ENCODE measurements at regions not wholly inside any gene's neighbourhood (a gene's known extent, or its start where the extent isn't known, plus 50 kb on each side); places are given as distances from the start of the nearest gene placed in this dataset.

DNA sequence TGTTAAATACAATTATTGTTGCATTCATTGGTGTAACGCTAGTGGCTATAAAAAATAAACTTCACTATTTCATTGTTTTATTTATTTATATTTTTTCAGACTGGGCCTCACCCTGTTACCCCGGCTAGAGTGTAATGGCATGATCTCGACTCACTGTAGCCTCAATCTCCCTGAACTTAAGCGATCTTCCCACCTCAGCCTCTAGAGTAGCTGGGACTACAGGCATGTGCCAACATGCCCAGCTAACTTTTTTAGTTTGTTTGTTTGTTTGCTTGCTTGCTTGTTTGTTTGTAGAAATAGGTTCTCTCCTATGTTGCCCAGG is 387.4 kb upstream of the PTBP2 start:
- CTCF ChIA-PET, result no interaction called here
- H3K27ac Mint-ChIP-seq, result no peak overlapping the region

DNA sequence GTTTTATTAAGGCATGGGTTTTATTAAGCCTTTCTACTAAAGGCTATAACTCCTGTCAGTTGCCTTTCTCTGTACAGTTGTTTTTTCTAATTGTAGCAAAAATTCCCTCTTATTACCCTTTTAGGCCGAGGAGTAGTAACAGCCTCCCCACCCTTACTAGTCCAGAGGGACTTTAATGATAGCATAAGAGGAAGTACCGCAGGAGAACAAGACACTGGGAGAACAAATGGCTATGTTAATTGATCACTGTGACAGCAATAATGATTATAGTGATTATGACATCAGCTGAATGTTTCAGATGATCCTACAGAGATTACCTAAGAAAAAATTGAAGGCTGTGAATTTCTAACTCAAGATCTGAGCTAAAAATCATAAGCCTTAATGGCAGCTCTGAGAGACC is 383.0 kb upstream of the PTBP2 start:
- no peaks in the 10 kb centered on the region for H3K4me1 Mint-ChIP-seq (ENCODE audit: low read depth)
- no peak for DNase-seq
- H3K9me3 Mint-ChIP-seq, result peaks cover 2% of the 10 kb centered on the region
- no peaks in the 10 kb centered on the region for H3K36me3 Mint-ChIP-seq (ENCODE audit: low read depth)
- intact Hi-C loops (cut with micrococcal nuclease), result no loop called here
- H3K27me3 Mint-ChIP-seq (ENCODE audit: low read depth), result no peaks in the 10 kb centered on the region
- no peak overlapping the region for H3K27ac Mint-ChIP-seq
- H3K4me3 Mint-ChIP-seq, result no peak overlapping the region
- CTCF ChIA-PET, result no interaction called here

More for the DNA sequence above, 387.4 kb upstream of the PTBP2 start:
- intact Hi-C loops (cut with micrococcal nuclease), result no loop called here
- no peaks in the 10 kb centered on the region for H3K36me3 Mint-ChIP-seq (ENCODE audit: low read depth)
- peaks cover 2% of the 10 kb centered on the region for H3K9me3 Mint-ChIP-seq
- no peak for DNase-seq
- no peaks in the 10 kb centered on the region for H3K4me1 Mint-ChIP-seq (ENCODE audit: low read depth)
- no peak overlapping the region for H3K4me3 Mint-ChIP-seq
- H3K27me3 Mint-ChIP-seq (ENCODE audit: low read depth), result no peaks in the 10 kb centered on the region

DNA sequence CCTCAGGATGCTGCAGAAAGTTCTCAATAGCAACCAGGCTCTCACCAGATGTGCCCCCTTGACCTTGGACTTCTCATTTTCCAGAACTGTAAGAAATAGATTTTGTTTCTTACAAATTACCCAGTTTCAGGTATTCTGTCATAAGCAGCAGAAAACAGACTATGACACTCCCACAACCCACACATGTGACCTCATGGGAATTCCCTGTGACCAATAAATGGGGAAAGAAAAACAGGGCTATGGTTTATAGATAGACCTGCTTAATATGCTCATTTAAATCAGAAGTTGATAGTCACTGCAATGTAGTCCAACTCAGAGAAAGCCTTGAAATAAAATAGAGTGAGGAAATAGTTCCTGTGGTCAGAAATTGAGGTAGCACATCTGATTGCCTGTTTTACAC is 380.9 kb upstream of the PTBP2 start:
- intact Hi-C loops (cut with micrococcal nuclease), result no loop called here
- Mint-ChIP-seq H3K4me1 (ENCODE audit: low read depth) (no peaks in the 10 kb centered on the region), H3K36me3 (ENCODE audit: low read depth) (no peaks in the 10 kb centered on the region), H3K9me3 (peaks cover 8% of the 10 kb centered on the region), H3K4me3 (no peak overlapping the region), H3K27ac (no peak overlapping the region), H3K27me3 (ENCODE audit: low read depth) (no peaks in the 10 kb centered on the region)
- CTCF ChIA-PET, result no interaction called here
- DNase-seq, result no peak

DNA sequence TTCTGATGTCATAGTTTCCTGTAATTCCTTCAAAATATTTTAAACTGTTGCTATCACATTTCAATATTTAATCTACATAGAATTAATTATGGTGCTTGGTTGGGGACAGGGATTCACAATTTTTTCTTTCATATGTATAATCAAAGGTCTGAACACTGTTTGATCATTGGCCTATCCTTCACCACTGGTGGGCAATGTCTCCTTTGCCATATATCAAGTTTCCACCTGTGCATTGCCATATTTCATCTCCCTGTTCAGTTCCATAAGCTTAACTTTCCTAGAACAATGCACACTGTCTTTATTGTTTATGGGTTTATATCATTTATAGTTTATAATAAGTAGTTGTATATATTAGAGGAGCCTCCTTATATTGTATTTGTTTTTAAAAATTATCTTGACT is 374.9 kb upstream of the PTBP2 start:
- Mint-ChIP-seq H3K4me3 (no peak overlapping the region), H3K36me3 (ENCODE audit: low read depth) (no peaks in the 10 kb centered on the region), H3K4me1 (ENCODE audit: low read depth) (no peaks in the 10 kb centered on the region), H3K27me3 (ENCODE audit: low read depth) (no peaks in the 10 kb centered on the region), H3K9me3 (peaks cover 6% of the 10 kb centered on the region), H3K27ac (no peak overlapping the region)
- intact Hi-C loops (cut with micrococcal nuclease), result no loop called here
- DNase-seq, result no peak
- CTCF ChIA-PET, result interaction anchor here (0.7 kb wide), 1 partner anchor 1677 kb away, joined by 3 read pairs; no protein-coding TSS in a partner anchor

GRCh38 chr1:96349896-96350295 is 371.7 kb upstream of the PTBP2 start:
- H3K4me1 Mint-ChIP-seq (ENCODE audit: low read depth), result no peaks in the 10 kb centered on the region
- intact Hi-C loops (cut with micrococcal nuclease), result no loop called here
- H3K9me3 Mint-ChIP-seq, result peaks cover 2% of the 10 kb centered on the region
- no peak overlapping the region for H3K4me3 Mint-ChIP-seq
- CTCF ChIA-PET, result no interaction called here
- no peak overlapping the region for H3K27ac Mint-ChIP-seq
- H3K27me3 Mint-ChIP-seq (ENCODE audit: low read depth), result no peaks in the 10 kb centered on the region
- DNase-seq, result no peak
- H3K36me3 Mint-ChIP-seq (ENCODE audit: low read depth), result no peaks in the 10 kb centered on the region

- no peak overlapping the region for H3K4me3 Mint-ChIP-seq
- DNase-seq, result no peak
These were observed 368.9 kb upstream of the PTBP2 start for GRCh38 chr1:96352733-96353132.

DNA sequence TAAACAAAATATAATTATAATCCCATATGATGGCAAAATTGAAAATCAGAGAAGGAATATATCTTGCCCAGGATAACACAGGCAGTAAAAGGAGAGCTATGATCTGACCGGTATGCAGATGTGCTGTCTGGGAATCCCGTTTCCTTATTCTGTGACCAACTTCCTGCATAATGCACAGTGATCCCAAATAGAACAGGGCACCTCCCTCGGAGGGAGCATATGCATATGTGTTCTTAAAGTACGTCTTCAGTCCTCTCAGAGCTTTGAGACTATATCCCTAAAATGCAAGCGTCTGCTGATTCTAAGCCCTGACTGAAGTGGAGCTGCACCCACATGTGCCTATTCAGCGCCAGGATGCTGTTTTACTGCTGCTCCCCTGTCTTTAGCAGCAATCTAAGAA is 366.1 kb upstream of the PTBP2 start:
- CTCF ChIA-PET, result no interaction called here
- Mint-ChIP-seq H3K27me3 (ENCODE audit: low read depth) (no peaks in the 10 kb centered on the region), H3K9me3 (peaks cover 1% of the 10 kb centered on the region), H3K27ac (no peak overlapping the region), H3K4me3 (no peak overlapping the region), H3K4me1 (ENCODE audit: low read depth) (no peaks in the 10 kb centered on the region), H3K36me3 (ENCODE audit: low read depth) (no peaks in the 10 kb centered on the region)
- intact Hi-C loops (cut with micrococcal nuclease), result no loop called here
- DNase-seq, result no peak

More at GRCh38 chr1:96352733-96353132, 368.9 kb upstream of the PTBP2 start:
- Mint-ChIP-seq H3K36me3 (ENCODE audit: low read depth) (no peaks in the 10 kb centered on the region), H3K27ac (no peak overlapping the region), H3K27me3 (ENCODE audit: low read depth) (no peaks in the 10 kb centered on the region), H3K4me1 (ENCODE audit: low read depth) (no peaks in the 10 kb centered on the region), H3K9me3 (peaks cover 1% of the 10 kb centered on the region)
- CTCF ChIA-PET, result no interaction called here
- intact Hi-C loops (cut with micrococcal nuclease), result no loop called here

DNA sequence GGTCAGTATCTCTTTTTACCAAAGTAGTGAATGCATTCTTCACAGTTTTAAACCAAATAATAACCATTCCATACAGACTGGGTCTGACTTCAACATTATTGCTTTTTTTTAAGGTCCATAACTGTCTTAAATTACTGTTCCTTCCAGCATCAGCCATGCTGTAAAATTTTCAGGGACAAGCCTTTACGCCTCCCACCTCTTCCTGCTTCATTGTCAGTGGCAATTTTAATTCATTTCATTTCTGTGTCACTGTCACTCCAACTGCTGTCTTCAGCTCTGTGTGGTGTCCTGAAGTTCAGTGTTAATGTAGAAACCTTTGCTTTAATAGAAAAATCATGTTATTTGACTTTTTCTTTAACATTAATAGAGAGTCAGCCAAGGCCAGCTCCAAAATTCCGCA is 365.6 kb upstream of the PTBP2 start:
- Mint-ChIP-seq H3K4me1 (ENCODE audit: low read depth) (no peaks in the 10 kb centered on the region), H3K36me3 (ENCODE audit: low read depth) (no peaks in the 10 kb centered on the region), H3K9me3 (peaks cover 1% of the 10 kb centered on the region), H3K4me3 (no peak overlapping the region), H3K27me3 (ENCODE audit: low read depth) (no peaks in the 10 kb centered on the region), H3K27ac (no peak overlapping the region)
- no peak for DNase-seq
- intact Hi-C loops (cut with micrococcal nuclease), result no loop called here
- CTCF ChIA-PET, result no interaction called here

DNA sequence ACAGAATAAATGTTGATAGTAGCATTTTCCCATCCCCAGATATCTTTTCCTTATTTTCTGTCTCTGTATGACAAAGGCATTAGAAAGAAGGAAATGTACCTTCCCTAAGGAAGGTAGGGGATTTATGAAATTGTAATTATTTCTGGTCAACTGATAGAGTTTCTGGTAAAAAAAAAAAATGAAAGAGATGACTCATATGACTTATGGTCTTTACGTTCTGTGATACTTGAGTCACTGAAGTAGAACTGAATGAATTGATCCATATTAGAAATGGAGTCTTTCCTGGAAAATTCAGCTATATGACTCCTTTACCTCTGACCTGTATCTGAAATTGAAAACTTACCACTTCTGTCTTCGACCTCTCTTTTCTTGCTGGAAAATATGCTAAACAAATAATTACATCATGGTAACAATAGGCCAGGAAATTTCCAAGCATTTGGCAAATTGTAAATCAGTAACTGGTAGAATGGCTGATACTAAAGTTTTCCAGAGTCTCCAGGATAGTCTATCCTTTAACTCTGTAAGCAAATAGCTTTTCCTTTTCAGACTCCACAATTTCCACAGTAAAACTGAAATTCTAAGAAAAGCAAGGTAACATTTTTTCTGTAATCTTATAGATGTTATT is 364.3 kb upstream of the PTBP2 start:
- no peak for DNase-seq
- CTCF ChIA-PET, result no interaction called here
- H3K4me1 Mint-ChIP-seq (ENCODE audit: low read depth), result no peaks in the 10 kb centered on the region
- no peak overlapping the region for H3K4me3 Mint-ChIP-seq
- H3K27ac Mint-ChIP-seq, result no peak overlapping the region
- peaks cover 4% of the 10 kb centered on the region for H3K9me3 Mint-ChIP-seq
- H3K27me3 Mint-ChIP-seq (ENCODE audit: low read depth), result no peaks in the 10 kb centered on the region
- intact Hi-C loops (cut with micrococcal nuclease), result no loop called here
- no peaks in the 10 kb centered on the region for H3K36me3 Mint-ChIP-seq (ENCODE audit: low read depth)

DNA sequence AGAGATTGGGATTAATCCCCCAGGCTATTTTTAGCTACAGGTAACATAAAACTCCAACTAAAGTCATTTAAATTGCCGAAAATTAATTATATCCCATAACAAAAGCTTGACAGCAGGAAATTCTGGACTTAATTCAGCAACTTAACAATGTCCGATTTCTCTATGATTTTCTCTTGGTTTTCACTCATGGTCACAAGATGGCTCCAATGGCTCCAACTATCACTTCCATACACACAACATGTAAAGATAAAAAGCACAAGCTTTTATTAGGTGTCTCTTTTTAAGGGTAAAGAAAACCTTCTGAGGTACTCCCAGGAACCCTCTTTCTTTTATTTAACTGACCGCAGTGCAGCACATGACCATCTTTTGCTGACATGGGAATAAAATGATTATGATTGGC is 363.5 kb upstream of the PTBP2 start:
- intact Hi-C loops (cut with micrococcal nuclease), result no loop called here
- no peak overlapping the region for H3K27ac Mint-ChIP-seq
- no peaks in the 10 kb centered on the region for H3K36me3 Mint-ChIP-seq (ENCODE audit: low read depth)

DNA sequence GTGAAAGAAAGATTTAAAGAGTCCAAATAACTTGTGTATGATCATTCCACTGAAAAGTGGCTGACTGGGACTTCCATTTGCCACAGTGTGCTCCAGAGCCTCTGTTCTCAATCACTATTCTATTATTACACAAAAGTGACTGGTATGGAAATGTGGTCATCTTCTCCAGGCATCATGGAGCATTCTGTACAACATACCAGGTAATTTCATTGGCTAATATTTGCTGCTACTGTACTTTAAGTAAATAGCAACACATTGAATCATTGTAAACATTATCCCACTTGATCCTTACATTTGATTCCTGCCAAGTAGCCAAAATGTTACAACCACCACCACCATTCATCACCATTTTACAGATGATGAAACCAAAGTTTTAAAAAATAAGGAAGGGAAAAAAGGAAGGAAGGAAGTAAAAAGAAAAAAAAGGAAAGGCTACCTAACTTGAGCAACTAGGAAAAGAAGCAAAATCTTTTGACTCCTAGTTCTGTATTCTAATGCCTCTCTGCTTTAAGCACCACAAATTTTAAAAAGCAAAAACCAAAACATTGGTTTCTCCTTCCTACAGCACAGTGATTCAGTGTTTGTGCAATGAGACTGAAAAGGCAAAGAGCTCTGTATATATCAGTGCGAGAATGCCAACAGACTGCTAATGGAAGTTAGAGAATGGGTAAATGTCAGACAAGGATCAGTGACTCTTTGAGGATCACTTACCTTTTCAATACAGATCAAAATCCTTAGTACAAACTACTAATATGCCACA is 361.4 kb upstream of the PTBP2 start:
- CTCF ChIA-PET, result no interaction called here
- no peak overlapping the region for H3K4me3 Mint-ChIP-seq
- no peak overlapping the region for H3K27ac Mint-ChIP-seq
- intact Hi-C loops (cut with micrococcal nuclease), result loop anchor here (5.0 kb wide), 1 partner anchor 362 kb away; the partner anchor contains the start of gene PTBP2
- peaks cover 3% of the 10 kb centered on the region for H3K4me1 Mint-ChIP-seq (ENCODE audit: low read depth)
- peaks cover 5% of the 10 kb centered on the region for H3K9me3 Mint-ChIP-seq
- H3K36me3 Mint-ChIP-seq (ENCODE audit: low read depth), result no peaks in the 10 kb centered on the region
- no peaks in the 10 kb centered on the region for H3K27me3 Mint-ChIP-seq (ENCODE audit: low read depth)
- DNase-seq, result no peak

More for the DNA sequence above, 363.5 kb upstream of the PTBP2 start:
- no peak for DNase-seq
- CTCF ChIA-PET, result no interaction called here
- H3K27me3 Mint-ChIP-seq (ENCODE audit: low read depth), result no peaks in the 10 kb centered on the region
- H3K4me1 Mint-ChIP-seq (ENCODE audit: low read depth), result peaks cover 3% of the 10 kb centered on the region
- H3K9me3 Mint-ChIP-seq, result peaks cover 7% of the 10 kb centered on the region
- H3K4me3 Mint-ChIP-seq, result no peak overlapping the region

- CTCF ChIA-PET, result no interaction called here
- intact Hi-C loops (cut with micrococcal nuclease), result loop anchor here (5.0 kb wide), 1 partner anchor 361 kb away; the partner anchor contains the start of gene PTBP2
- H3K36me3 Mint-ChIP-seq (ENCODE audit: low read depth), result no peaks in the 10 kb centered on the region
- H3K9me3 Mint-ChIP-seq, result peaks cover 5% of the 10 kb centered on the region
- no peaks in the 10 kb centered on the region for H3K27me3 Mint-ChIP-seq (ENCODE audit: low read depth)
- peaks cover 3% of the 10 kb centered on the region for H3K4me1 Mint-ChIP-seq (ENCODE audit: low read depth)
- no peak for DNase-seq
- no peak overlapping the region for H3K4me3 Mint-ChIP-seq
- no peak overlapping the region for H3K27ac Mint-ChIP-seq
These were observed 360.2 kb upstream of the PTBP2 start for GRCh38 chr1:96361271-96361856.

- no peaks in the 10 kb centered on the region for H3K36me3 Mint-ChIP-seq (ENCODE audit: low read depth)
These were observed 359.6 kb upstream of the PTBP2 start for GRCh38 chr1:96361961-96362360.

More at GRCh38 chr1:96361961-96362360, 359.6 kb upstream of the PTBP2 start:
- CTCF ChIA-PET, result no interaction called here
- Mint-ChIP-seq H3K27ac (no peak overlapping the region), H3K4me1 (ENCODE audit: low read depth) (peaks cover 3% of the 10 kb centered on the region), H3K4me3 (no peak overlapping the region), H3K27me3 (ENCODE audit: low read depth) (no peaks in the 10 kb centered on the region), H3K9me3 (peaks cover 5% of the 10 kb centered on the region)
- intact Hi-C loops (cut with micrococcal nuclease), result loop anchor here (5.0 kb wide), 1 partner anchor 360 kb away; the partner anchor contains the start of gene PTBP2
- no peak for DNase-seq
